ENCODE measurements at regions not wholly inside any gene's neighbourhood (a gene's known extent, or its start where the extent isn't known, plus 50 kb on each side); places are given as distances from the start of the nearest gene placed in this dataset.

DNA sequence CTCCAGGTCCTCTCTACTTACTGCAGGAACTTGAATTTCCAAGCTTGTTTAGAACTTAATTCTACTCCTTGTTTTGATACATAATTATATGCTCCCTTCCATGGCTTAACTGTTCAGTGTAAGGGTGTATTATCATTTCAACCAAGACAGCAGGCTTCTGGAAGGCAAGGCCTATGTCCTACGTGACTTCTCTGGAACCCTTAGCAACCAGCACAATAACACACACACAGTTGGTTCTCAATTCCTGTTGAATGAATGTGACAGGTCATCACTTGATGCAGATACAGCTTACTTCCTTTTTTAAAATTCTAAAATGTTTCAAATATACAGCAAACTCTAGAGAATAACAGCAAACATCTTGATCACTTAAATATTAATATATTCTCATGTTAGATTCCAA, 77.7 kb upstream of the COCH start:
- POLR2A ChIA-PET: no interaction called here

DNA sequence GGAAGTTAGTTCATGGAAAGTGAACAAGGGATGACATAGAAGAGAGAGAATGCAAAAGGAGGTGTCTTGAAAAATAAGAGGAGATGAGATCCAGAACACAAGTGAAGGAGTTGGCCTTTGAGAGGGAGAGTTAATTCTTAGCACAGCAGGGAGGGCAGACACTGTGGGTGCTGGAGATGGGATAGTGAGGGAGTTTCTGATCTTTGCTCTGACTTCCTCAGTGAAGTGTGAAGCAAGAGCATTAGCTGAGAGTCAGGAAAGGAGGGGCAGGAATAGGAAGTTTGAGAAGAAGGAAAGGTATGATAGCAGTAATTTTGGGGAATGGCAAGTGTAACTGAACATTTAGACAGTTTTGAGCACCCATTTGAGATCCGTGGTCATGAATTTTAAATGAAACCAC, 75.8 kb upstream of the COCH start:
- DNase-seq (ENCODE audit: low read depth, low spot score) (no peak), FAIRE-seq (no peak)
- dilution Hi-C loops (cut with MboI; ENCODE audit: extremely low pct_ligation_motif_present, low sequenced_read_pairs) (no loop called here), intact Hi-C loops (cut with micrococcal nuclease) (no loop called here)
- H3K9me1 ChIP-seq (replicated peaks; ENCODE audit: control insufficient read depth, extremely low read depth, insufficient read depth, low read length): no peaks in the 10 kb centered on the region
- no peak overlapping the region for H2AFZ ChIP-seq (ENCODE audit: low read depth, low read length)
- no peaks in the 10 kb centered on the region for H3K4me1 ChIP-seq (ENCODE audit: control insufficient read depth, extremely low read depth, insufficient read depth, low read length)
- ChIA-PET CTCF (no interaction called here), POLR2A (no interaction called here)
- H3K36me3 ChIP-seq (ENCODE audit: control insufficient read depth in 2 of 2, extremely low read depth in 1 of 2, insufficient read depth in 2 of 2, low read length in 2 of 2): no peaks in the 10 kb centered on the region
- no peak overlapping the region for H3K4me2 ChIP-seq (ENCODE audit: insufficient read depth, low read length)
- TF ChIP-seq POLR2AphosphoS5 (IDR thresholded peaks at IDR 0.05; ENCODE audit: insufficient read depth, low read depth, low read length) (no peak), POLR2A (IDR thresholded peaks at IDR 0.05; ENCODE audit: low read depth, low read length) (no peak), GATA2 (IDR thresholded peaks at IDR 0.05; ENCODE audit: insufficient read depth, insufficient read length, low read depth, low read length) (no peak), JUN (IDR thresholded peaks at IDR 0.05; ENCODE audit: borderline replicate concordance, insufficient read depth, insufficient read length, low read depth) (no peak), MAX (IDR thresholded peaks at IDR 0.05; ENCODE audit: insufficient read depth, insufficient read length) (no peak), MYC (IDR thresholded peaks at IDR 0.05; ENCODE audit: low read depth, low read length) (no peak), EZH2 (IDR thresholded peaks at IDR 0.05; ENCODE audit: borderline replicate concordance, low read depth, low read length, severe bottlenecking) (no peak), FOS (IDR thresholded peaks at IDR 0.05; ENCODE audit: borderline replicate concordance, insufficient read depth, low read length) (no peak)
- TF ChIP-seq, protein P1, sequence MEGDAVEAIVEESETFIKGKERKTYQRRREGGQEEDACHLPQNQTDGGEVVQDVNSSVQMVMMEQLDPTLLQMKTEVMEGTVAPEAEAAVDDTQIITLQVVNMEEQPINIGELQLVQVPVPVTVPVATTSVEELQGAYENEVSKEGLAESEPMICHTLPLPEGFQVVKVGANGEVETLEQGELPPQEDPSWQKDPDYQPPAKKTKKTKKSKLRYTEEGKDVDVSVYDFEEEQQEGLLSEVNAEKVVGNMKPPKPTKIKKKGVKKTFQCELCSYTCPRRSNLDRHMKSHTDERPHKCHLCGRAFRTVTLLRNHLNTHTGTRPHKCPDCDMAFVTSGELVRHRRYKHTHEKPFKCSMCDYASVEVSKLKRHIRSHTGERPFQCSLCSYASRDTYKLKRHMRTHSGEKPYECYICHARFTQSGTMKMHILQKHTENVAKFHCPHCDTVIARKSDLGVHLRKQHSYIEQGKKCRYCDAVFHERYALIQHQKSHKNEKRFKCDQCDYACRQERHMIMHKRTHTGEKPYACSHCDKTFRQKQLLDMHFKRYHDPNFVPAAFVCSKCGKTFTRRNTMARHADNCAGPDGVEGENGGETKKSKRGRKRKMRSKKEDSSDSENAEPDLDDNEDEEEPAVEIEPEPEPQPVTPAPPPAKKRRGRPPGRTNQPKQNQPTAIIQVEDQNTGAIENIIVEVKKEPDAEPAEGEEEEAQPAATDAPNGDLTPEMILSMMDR (IDR thresholded peaks at IDR 0.05; ENCODE audit: extremely low read depth in 1 of 2, insufficient read depth in 1 of 2, low read depth in 1 of 2, low read length in 2 of 2): no peak
- no peak overlapping the region for H3K4me3 ChIP-seq (replicated peaks in 1 of 3; ENCODE audit: insufficient read depth in 1 of 3, low read depth in 1 of 3, low read length in 3 of 3)
- no peaks in the 10 kb centered on the region for H4K20me1 ChIP-seq (replicated peaks; ENCODE audit: control insufficient read depth, extremely low read depth, insufficient read depth, low read length)
- no peaks in the 10 kb centered on the region for H3K79me2 ChIP-seq (ENCODE audit: control insufficient read depth, insufficient read depth, low read length)
- H3K27me3 ChIP-seq (ENCODE audit: control insufficient read depth in 2 of 2, insufficient read depth in 2 of 2, low read length in 2 of 2): peaks cover 2 to 6% of the 10 kb centered on the region in 2 experiments
- no peak overlapping the region for H3K27ac ChIP-seq (ENCODE audit: insufficient read depth, low read depth, low read length)
- no peak overlapping the region for H3K9ac ChIP-seq (replicated peaks; ENCODE audit: extremely low read depth, insufficient read depth, low read length)
- BruUV-seq (replicated peaks): no TSS peak
- no peaks in the 10 kb centered on the region for H3K9me3 ChIP-seq (replicated peaks; ENCODE audit: control insufficient read depth, insufficient read depth, low read length)

More for the DNA sequence above, 77.7 kb upstream of the COCH start:
- Histone ChIP-seq H3K9ac (replicated peaks; ENCODE audit: extremely low read depth, insufficient read depth, low read length) (no peak overlapping the region), H3K27ac (ENCODE audit: insufficient read depth, low read depth, low read length) (no peak overlapping the region), H3K4me1 (ENCODE audit: control insufficient read depth, extremely low read depth, insufficient read depth, low read length) (no peaks in the 10 kb centered on the region), H3K79me2 (ENCODE audit: control insufficient read depth, insufficient read depth, low read length) (no peaks in the 10 kb centered on the region), H3K27me3 (ENCODE audit: control insufficient read depth in 2 of 2, insufficient read depth in 2 of 2, low read length in 2 of 2) (peaks cover 2 to 11% of the 10 kb centered on the region in 2 experiments), H3K9me1 (replicated peaks; ENCODE audit: control insufficient read depth, extremely low read depth, insufficient read depth, low read length) (no peaks in the 10 kb centered on the region), H3K9me3 (replicated peaks; ENCODE audit: control insufficient read depth, insufficient read depth, low read length) (no peaks in the 10 kb centered on the region), H3K4me3 (replicated peaks in 1 of 3; ENCODE audit: insufficient read depth in 1 of 3, low read depth in 1 of 3, low read length in 3 of 3) (no peak overlapping the region), H2AFZ (ENCODE audit: low read depth, low read length) (no peak overlapping the region), H4K20me1 (replicated peaks; ENCODE audit: control insufficient read depth, extremely low read depth, insufficient read depth, low read length) (no peaks in the 10 kb centered on the region), H3K36me3 (ENCODE audit: control insufficient read depth in 2 of 2, extremely low read depth in 1 of 2, insufficient read depth in 2 of 2, low read length in 2 of 2) (no peaks in the 10 kb centered on the region), H3K4me2 (ENCODE audit: insufficient read depth, low read length) (no peak overlapping the region)
- dilution Hi-C loops (cut with MboI; ENCODE audit: extremely low pct_ligation_motif_present, low sequenced_read_pairs): no loop called here
- no peak for FAIRE-seq
- intact Hi-C loops (cut with micrococcal nuclease): no loop called here
- no peak for DNase-seq (ENCODE audit: low read depth, low spot score)
- CTCF ChIA-PET: no interaction called here
- BruUV-seq (replicated peaks): no TSS peak
- TF ChIP-seq GATA2 (IDR thresholded peaks at IDR 0.05; ENCODE audit: insufficient read depth, insufficient read length, low read depth, low read length) (no peak), MYC (IDR thresholded peaks at IDR 0.05; ENCODE audit: low read depth, low read length) (no peak), POLR2A (IDR thresholded peaks at IDR 0.05; ENCODE audit: low read depth, low read length) (no peak), JUN (IDR thresholded peaks at IDR 0.05; ENCODE audit: borderline replicate concordance, insufficient read depth, insufficient read length, low read depth) (no peak)
- TF ChIP-seq, protein P1 (IDR thresholded peaks at IDR 0.05; ENCODE audit: extremely low read depth in 1 of 2, insufficient read depth in 1 of 2, low read depth in 1 of 2, low read length in 2 of 2): no peak
